IMR-90 (cell line): ENCODE measurements at regions not wholly inside any gene's neighbourhood (a gene's known extent, or its start where the extent isn't known, plus 50 kb on each side); places are given as distances from the start of the nearest gene placed in this dataset.
"Not testable (repeated sequence)": the region's sequence is repeated elsewhere in the genome, so short reads cannot be mapped to it uniquely, and the experiment has no call there.

Experiments used
- CEBPB ChIP-seq: IDR thresholded peaks from 2 replicates; pipeline ENCODE4 v1.6.1; 2012; ENCODE audit warnings: low read depth, low read length, improper control_type of control experiment
- FOS ChIP-seq: fragments of 150-350 bp; IDR thresholded peaks from 2 replicates; pipeline ENCODE4 v1.6.1; 2016; ENCODE audit warnings: low read depth, low read length
- MAFK ChIP-seq: IDR thresholded peaks from 2 replicates; pipeline ENCODE4 v1.6.1; 2012; ENCODE audit warnings: low read depth, low read length, improper control_type of control experiment
- MXI1 ChIP-seq: IDR thresholded peaks from 2 replicates; pipeline ENCODE4 v1.6.1; 2012; ENCODE audit warnings: low read depth, mild to moderate bottlenecking, low read length, moderate library complexity, borderline replicate concordance
- POLR2A ChIP-seq: IDR thresholded peaks from 2 replicates; pipeline ENCODE4 v1.6.1; 2012; ENCODE audit warnings: mild to moderate bottlenecking, low read depth, low read length
- RAD21 ChIP-seq: IDR thresholded peaks from 2 replicates; pipeline ENCODE4 v1.6.1; 2012; ENCODE audit warnings: low read length, improper control_type of control experiment
- RCOR1 ChIP-seq: IDR thresholded peaks from 2 replicates; pipeline ENCODE4 v1.6.1; 2012; ENCODE audit warnings: mild to moderate bottlenecking, low read length, improper control_type of control experiment; ENCODE audit not compliant: insufficient replicate concordance
- RFX5 ChIP-seq: IDR thresholded peaks from 2 replicates; pipeline ENCODE4 v1.8.0; 2012; ENCODE audit warnings: low read depth, mild to moderate bottlenecking, low read length, moderate library complexity
- SMC3 ChIP-seq: fragments of 150-350 bp; IDR thresholded peaks from 2 replicates; pipeline ENCODE4 v1.6.1; 2016; ENCODE audit warnings: low read depth, mild to moderate bottlenecking, antibody characterized with exemption, low read length, moderate library complexity
- TF ChIP-seq, protein P1 (sequence below): conservative IDR thresholded peaks from 2 replicates; pipeline ENCODE4 v1.5.1; 2012; ENCODE audit warnings: mild to moderate bottlenecking, low read depth, low read length, improper control_type of control experiment
- TF ChIP-seq, protein P2 (sequence below): fragments of 150-350 bp; IDR thresholded peaks from 2 replicates; pipeline ENCODE4 v1.6.1; 2017; ENCODE audit warnings: mild to moderate bottlenecking, antibody characterized with exemption, low read length, low read depth
- TF ChIP-seq, protein P3 (sequence below): fragments of 150-350 bp; IDR thresholded peaks from 2 replicates; pipeline ENCODE4 v1.6.1; 2016; ENCODE audit warnings: low read depth, mild to moderate bottlenecking, low read length, moderate library complexity, borderline replicate concordance

DNA sequence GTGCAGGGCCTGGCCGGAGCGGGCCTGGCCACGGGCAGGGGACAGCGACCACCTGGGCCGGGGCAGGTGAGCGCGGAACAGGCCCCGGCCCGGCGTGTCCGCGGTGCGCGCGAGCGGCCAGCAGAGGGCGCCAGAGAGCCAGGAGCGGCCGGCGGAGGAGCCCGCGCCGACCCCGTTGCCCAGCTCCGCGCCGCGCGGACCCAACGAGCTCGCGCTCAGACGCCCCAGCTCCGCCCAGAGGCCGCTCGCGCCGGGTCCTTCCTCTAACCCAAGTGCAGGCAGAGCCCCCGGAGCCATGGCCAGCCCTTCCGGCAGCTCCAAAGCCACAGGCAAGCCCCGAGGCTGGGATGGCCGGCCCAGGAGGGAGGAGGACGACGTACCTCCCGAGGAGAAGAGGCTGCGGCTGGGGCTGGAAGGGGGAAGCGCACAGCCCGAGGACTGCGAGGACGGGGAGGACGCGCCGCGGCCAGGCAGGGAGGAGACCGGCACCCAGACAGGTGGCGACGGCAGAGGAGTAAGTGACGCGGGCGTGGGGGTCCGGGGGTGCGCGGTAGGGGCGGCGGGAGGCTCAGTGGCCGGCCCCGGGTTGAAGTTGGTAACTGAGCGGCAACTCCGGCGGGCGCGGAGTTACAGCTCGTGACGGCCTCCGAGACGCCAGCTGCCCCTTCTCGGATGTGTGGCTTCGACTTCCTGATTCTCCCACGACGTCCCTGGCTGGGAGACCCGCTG, 88.1 kb downstream of the DEFB131A start:
- TF ChIP-seq POLR2A, MAFK, RFX5, MXI1, CEBPB, RCOR1, FOS: not testable (repeated sequence)
- TF ChIP-seq, protein P1, sequence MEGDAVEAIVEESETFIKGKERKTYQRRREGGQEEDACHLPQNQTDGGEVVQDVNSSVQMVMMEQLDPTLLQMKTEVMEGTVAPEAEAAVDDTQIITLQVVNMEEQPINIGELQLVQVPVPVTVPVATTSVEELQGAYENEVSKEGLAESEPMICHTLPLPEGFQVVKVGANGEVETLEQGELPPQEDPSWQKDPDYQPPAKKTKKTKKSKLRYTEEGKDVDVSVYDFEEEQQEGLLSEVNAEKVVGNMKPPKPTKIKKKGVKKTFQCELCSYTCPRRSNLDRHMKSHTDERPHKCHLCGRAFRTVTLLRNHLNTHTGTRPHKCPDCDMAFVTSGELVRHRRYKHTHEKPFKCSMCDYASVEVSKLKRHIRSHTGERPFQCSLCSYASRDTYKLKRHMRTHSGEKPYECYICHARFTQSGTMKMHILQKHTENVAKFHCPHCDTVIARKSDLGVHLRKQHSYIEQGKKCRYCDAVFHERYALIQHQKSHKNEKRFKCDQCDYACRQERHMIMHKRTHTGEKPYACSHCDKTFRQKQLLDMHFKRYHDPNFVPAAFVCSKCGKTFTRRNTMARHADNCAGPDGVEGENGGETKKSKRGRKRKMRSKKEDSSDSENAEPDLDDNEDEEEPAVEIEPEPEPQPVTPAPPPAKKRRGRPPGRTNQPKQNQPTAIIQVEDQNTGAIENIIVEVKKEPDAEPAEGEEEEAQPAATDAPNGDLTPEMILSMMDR, result peak; percentile 52
- TF ChIP-seq, protein P2, sequence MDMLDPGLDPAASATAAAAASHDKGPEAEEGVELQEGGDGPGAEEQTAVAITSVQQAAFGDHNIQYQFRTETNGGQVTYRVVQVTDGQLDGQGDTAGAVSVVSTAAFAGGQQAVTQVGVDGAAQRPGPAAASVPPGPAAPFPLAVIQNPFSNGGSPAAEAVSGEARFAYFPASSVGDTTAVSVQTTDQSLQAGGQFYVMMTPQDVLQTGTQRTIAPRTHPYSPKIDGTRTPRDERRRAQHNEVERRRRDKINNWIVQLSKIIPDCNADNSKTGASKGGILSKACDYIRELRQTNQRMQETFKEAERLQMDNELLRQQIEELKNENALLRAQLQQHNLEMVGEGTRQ, result not testable (repeated sequence)
- TF ChIP-seq RAD21, result peak; percentile 38
- TF ChIP-seq, protein P3, sequence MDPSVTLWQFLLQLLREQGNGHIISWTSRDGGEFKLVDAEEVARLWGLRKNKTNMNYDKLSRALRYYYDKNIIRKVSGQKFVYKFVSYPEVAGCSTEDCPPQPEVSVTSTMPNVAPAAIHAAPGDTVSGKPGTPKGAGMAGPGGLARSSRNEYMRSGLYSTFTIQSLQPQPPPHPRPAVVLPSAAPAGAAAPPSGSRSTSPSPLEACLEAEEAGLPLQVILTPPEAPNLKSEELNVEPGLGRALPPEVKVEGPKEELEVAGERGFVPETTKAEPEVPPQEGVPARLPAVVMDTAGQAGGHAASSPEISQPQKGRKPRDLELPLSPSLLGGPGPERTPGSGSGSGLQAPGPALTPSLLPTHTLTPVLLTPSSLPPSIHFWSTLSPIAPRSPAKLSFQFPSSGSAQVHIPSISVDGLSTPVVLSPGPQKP, result not testable (repeated sequence)
- TF ChIP-seq SMC3, result peak; percentile 28; the same call in 1 of the 2 replicates
